ENCODE measurements at regions not wholly inside any gene's neighbourhood (a gene's known extent, or its start where the extent isn't known, plus 50 kb on each side); places are given as distances from the start of the nearest gene placed in this dataset.

DNA sequence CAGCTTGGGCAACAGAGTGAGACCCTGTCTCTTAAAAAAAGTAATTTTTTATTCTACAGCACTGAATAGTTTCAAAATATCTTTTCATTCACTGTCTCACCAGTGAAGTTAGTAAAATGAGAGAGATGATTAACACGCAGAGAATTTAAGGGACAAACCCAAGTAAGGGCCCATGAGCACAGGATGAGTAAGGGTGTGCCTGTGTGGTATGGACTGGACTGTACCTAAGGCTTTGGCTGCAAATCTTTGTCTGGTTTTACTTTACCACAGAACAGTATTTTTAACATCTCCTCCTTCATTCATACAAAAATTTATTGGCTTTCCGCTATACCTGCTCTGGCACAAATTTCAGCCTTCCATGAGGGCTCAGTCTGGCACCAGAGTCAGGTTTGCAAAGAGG is 433.3 kb downstream of the UTRN start (continued):
- TF ChIP-seq, protein P1, sequence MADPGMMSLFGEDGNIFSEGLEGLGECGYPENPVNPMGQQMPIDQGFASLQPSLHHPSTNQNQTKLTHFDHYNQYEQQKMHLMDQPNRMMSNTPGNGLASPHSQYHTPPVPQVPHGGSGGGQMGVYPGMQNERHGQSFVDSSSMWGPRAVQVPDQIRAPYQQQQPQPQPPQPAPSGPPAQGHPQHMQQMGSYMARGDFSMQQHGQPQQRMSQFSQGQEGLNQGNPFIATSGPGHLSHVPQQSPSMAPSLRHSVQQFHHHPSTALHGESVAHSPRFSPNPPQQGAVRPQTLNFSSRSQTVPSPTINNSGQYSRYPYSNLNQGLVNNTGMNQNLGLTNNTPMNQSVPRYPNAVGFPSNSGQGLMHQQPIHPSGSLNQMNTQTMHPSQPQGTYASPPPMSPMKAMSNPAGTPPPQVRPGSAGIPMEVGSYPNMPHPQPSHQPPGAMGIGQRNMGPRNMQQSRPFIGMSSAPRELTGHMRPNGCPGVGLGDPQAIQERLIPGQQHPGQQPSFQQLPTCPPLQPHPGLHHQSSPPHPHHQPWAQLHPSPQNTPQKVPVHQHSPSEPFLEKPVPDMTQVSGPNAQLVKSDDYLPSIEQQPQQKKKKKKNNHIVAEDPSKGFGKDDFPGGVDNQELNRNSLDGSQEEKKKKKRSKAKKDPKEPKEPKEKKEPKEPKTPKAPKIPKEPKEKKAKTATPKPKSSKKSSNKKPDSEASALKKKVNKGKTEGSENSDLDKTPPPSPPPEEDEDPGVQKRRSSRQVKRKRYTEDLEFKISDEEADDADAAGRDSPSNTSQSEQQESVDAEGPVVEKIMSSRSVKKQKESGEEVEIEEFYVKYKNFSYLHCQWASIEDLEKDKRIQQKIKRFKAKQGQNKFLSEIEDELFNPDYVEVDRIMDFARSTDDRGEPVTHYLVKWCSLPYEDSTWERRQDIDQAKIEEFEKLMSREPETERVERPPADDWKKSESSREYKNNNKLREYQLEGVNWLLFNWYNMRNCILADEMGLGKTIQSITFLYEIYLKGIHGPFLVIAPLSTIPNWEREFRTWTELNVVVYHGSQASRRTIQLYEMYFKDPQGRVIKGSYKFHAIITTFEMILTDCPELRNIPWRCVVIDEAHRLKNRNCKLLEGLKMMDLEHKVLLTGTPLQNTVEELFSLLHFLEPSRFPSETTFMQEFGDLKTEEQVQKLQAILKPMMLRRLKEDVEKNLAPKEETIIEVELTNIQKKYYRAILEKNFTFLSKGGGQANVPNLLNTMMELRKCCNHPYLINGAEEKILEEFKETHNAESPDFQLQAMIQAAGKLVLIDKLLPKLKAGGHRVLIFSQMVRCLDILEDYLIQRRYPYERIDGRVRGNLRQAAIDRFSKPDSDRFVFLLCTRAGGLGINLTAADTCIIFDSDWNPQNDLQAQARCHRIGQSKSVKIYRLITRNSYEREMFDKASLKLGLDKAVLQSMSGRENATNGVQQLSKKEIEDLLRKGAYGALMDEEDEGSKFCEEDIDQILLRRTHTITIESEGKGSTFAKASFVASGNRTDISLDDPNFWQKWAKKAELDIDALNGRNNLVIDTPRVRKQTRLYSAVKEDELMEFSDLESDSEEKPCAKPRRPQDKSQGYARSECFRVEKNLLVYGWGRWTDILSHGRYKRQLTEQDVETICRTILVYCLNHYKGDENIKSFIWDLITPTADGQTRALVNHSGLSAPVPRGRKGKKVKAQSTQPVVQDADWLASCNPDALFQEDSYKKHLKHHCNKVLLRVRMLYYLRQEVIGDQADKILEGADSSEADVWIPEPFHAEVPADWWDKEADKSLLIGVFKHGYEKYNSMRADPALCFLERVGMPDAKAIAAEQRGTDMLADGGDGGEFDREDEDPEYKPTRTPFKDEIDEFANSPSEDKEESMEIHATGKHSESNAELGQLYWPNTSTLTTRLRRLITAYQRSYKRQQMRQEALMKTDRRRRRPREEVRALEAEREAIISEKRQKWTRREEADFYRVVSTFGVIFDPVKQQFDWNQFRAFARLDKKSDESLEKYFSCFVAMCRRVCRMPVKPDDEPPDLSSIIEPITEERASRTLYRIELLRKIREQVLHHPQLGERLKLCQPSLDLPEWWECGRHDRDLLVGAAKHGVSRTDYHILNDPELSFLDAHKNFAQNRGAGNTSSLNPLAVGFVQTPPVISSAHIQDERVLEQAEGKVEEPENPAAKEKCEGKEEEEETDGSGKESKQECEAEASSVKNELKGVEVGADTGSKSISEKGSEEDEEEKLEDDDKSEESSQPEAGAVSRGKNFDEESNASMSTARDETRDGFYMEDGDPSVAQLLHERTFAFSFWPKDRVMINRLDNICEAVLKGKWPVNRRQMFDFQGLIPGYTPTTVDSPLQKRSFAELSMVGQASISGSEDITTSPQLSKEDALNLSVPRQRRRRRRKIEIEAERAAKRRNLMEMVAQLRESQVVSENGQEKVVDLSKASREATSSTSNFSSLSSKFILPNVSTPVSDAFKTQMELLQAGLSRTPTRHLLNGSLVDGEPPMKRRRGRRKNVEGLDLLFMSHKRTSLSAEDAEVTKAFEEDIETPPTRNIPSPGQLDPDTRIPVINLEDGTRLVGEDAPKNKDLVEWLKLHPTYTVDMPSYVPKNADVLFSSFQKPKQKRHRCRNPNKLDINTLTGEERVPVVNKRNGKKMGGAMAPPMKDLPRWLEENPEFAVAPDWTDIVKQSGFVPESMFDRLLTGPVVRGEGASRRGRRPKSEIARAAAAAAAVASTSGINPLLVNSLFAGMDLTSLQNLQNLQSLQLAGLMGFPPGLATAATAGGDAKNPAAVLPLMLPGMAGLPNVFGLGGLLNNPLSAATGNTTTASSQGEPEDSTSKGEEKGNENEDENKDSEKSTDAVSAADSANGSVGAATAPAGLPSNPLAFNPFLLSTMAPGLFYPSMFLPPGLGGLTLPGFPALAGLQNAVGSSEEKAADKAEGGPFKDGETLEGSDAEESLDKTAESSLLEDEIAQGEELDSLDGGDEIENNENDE (IDR thresholded peaks at IDR 0.05; ENCODE audit: insufficient replicate concordance, low read length): no peak
- TF ChIP-seq SIX5 (IDR thresholded peaks at IDR 0.05; ENCODE audit: low read depth, low read length) (no peak), JUND (IDR thresholded peaks at IDR 0.05; ENCODE audit: low read length) (no peak), CHD1 (IDR thresholded peaks at IDR 0.05; ENCODE audit: low read depth, low read length) (no peak), ASH2L (IDR thresholded peaks at IDR 0.05; ENCODE audit: low read length) (no peak), NANOG (IDR thresholded peaks at IDR 0.05; ENCODE audit: insufficient read depth, low read depth, low read length, poor library complexity, severe bottlenecking) (no peak), SUZ12 (IDR thresholded peaks at IDR 0.05; ENCODE audit: low read length) (no peak), EP300 (IDR thresholded peaks at IDR 0.05; ENCODE audit: borderline replicate concordance in 1 of 2, low read depth in 2 of 2, low read length in 2 of 2) (no peak), SRF (IDR thresholded peaks at IDR 0.05; ENCODE audit: low read depth, low read length) (no peak)
- TF ChIP-seq, protein P2, sequence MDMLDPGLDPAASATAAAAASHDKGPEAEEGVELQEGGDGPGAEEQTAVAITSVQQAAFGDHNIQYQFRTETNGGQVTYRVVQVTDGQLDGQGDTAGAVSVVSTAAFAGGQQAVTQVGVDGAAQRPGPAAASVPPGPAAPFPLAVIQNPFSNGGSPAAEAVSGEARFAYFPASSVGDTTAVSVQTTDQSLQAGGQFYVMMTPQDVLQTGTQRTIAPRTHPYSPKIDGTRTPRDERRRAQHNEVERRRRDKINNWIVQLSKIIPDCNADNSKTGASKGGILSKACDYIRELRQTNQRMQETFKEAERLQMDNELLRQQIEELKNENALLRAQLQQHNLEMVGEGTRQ (IDR thresholded peaks at IDR 0.05; ENCODE audit: low read length): no peak
- TF ChIP-seq, protein P3, sequence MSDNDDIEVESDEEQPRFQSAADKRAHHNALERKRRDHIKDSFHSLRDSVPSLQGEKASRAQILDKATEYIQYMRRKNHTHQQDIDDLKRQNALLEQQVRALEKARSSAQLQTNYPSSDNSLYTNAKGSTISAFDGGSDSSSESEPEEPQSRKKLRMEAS (IDR thresholded peaks at IDR 0.05): no peak

Measured in H1 (cell line).